ENCODE measurements at regions not wholly inside any gene's neighbourhood (a gene's known extent, or its start where the extent isn't known, plus 50 kb on each side); places are given as distances from the start of the nearest gene placed in this dataset.
A peak's percentile ranks its signal among the peaks of the same experiment; 100 is the strongest.

GRCh38 chr7:120181499-120181898 lies 91.5 kb upstream of the KCND2 start:
- no peak for ATAC-seq
- intact Hi-C loops (cut with DNase I): no loop called here
- Histone ChIP-seq H3K27me3 (no peaks in the 10 kb centered on the region), H3K9me3 (no peaks in the 10 kb centered on the region), H3K27ac (no peak overlapping the region), H3K4me3 (no peak overlapping the region), H3K4me1 (peaks cover 0 to 17% (median 3%) of the 10 kb centered on the region in 9 donors), H3K36me3 (no peaks in the 10 kb centered on the region)
- no peak for DNase-seq
- no peak for TF ChIP-seq CTCF (IDR thresholded peaks at IDR 0.05)

GRCh38 chr7:120184866-120185265 lies 88.1 kb upstream of the KCND2 start:
- WGBS, 2 donors: 64 to 76% methylated on average over 1 of the region's 1 CpG
- Histone ChIP-seq H3K4me1 (peaks cover 0 to 17% (median 3%) of the 10 kb centered on the region in 9 donors), H3K36me3 (no peaks in the 10 kb centered on the region), H3K9me3 (no peaks in the 10 kb centered on the region), H3K27me3 (no peaks in the 10 kb centered on the region), H3K4me3 (no peak overlapping the region), H3K27ac (peak overlapping the region in 1 of 10 donors; percentile 62)
- DNase-seq (no peak), ATAC-seq (peak in 4 of 8 donors; percentile 26 to 80 (median 41))
- no peak for TF ChIP-seq CTCF (IDR thresholded peaks at IDR 0.05)
- intact Hi-C loops (cut with DNase I): no loop called here

GRCh38 chr7:120185940-120186682 lies 86.9 kb upstream of the KCND2 start:
- intact Hi-C loops (cut with DNase I): no loop called here
- no peak for TF ChIP-seq CTCF (IDR thresholded peaks at IDR 0.05)
- WGBS, 2 donors: 68 to 76% methylated on average over 3 of the region's 3 CpGs
- Histone ChIP-seq H3K27me3 (no peaks in the 10 kb centered on the region), H3K27ac (peak overlapping the region in 2 of 10 donors; percentile 4 to 62), H3K9me3 (no peaks in the 10 kb centered on the region), H3K4me3 (no peak overlapping the region), H3K4me1 (peaks cover 0 to 22% (median 3%) of the 10 kb centered on the region in 9 donors), H3K36me3 (no peaks in the 10 kb centered on the region)
- no peak for DNase-seq
- peak in 6 of 8 donors; percentile 11 to 92 (median 68) for ATAC-seq

- no peak for DNase-seq
- Histone ChIP-seq H3K27me3 (no peaks in the 10 kb centered on the region), H3K36me3 (no peaks in the 10 kb centered on the region), H3K27ac (no peak overlapping the region), H3K4me3 (no peak overlapping the region), H3K9me3 (no peaks in the 10 kb centered on the region), H3K4me1 (peaks cover 0 to 22% (median 3%) of the 10 kb centered on the region in 9 donors)
- WGBS, 2 donors: 88 to 90% methylated on average over 4 of the region's 4 CpGs
- intact Hi-C loops (cut with DNase I): no loop called here
- ATAC-seq: no peak
- TF ChIP-seq CTCF (IDR thresholded peaks at IDR 0.05): no peak
Measured at GRCh38 chr7:120186688-120187087, 86.3 kb upstream of the KCND2 start.

Data from heart right ventricle (tissue), 16 donors.